AG10803 (cell line): ENCODE measurements at regions not wholly inside any gene's neighbourhood (a gene's known extent, or its start where the extent isn't known, plus 50 kb on each side); places are given as distances from the start of the nearest gene placed in this dataset.

Experiments
- DNase-seq: peaks from one replicate; pipeline ENCODE4 v3.0.0; 2010; ENCODE audit warnings: low read depth
- H3K4me3 ChIP-seq: 2 replicates; pipeline ENCODE4 v1.5.1; 2011; ENCODE audit warnings: mild to moderate bottlenecking, low read length, control low read depth
- CTCF ChIP-seq: conservative IDR thresholded peaks from 2 replicates; pipeline ENCODE4 v1.5.1; 2011; ENCODE audit warnings: mild to moderate bottlenecking, low read length, control low read depth, inconsistent platforms

- no peak for DNase-seq
- H3K4me3 ChIP-seq = no peak overlapping the region
- TF ChIP-seq CTCF = no peak
Measured at GRCh38 chr5:128895122-128895521, 70.2 kb upstream of the SLC27A6 start.

GRCh38 chr5:128896675-128897074 is 68.6 kb upstream of the SLC27A6 start:
- no peak overlapping the region for H3K4me3 ChIP-seq
- TF ChIP-seq CTCF = no peak
- no peak for DNase-seq

- no peak overlapping the region for H3K4me3 ChIP-seq
- TF ChIP-seq CTCF = no peak
- no peak for DNase-seq
Measured at GRCh38 chr5:128903550-128903949, 61.7 kb upstream of the SLC27A6 start.

GRCh38 chr5:128904805-128905567 is 60.3 kb upstream of the SLC27A6 start:
- H3K4me3 ChIP-seq = no peak overlapping the region
- TF ChIP-seq CTCF = no peak
- DNase-seq = no peak

- DNase-seq = peak; percentile 56
- no peak overlapping the region for H3K4me3 ChIP-seq
- TF ChIP-seq CTCF = peak; percentile 79
Measured at GRCh38 chr5:128905568-128906110, 59.6 kb upstream of the SLC27A6 start.

GRCh38 chr5:128913551-128913950 is 51.7 kb upstream of the SLC27A6 start:
- no peak for TF ChIP-seq CTCF
- H3K4me3 ChIP-seq = no peak overlapping the region
- DNase-seq = no peak
